WTC11 (cell line): ENCODE measurements at regions not wholly inside any gene's neighbourhood (a gene's known extent, or its start where the extent isn't known, plus 50 kb on each side); places are given as distances from the start of the nearest gene placed in this dataset.
"Not testable (repeated sequence)": the region's sequence is repeated elsewhere in the genome, so short reads cannot be mapped to it uniquely, and the experiment has no call there.

Experiments
- ATAC-seq: fragments of 200-7000 bp; cut with Tn5 transposase; 2 replicates; pipeline ENCODE4 v1.10.0; 2021; ENCODE audit warnings: mild to moderate bottlenecking, moderate library complexity
- CTCF ChIA-PET: fragments of 300-600 bp; sonication (Branson Sonifier 250); formaldehyde crosslinking; loops from one replicate; lab custom pipeline; 2021; ENCODE audit warnings: antibody characterized with exemption; lab: Charles Lee
- POLR2A ChIA-PET: fragments of 350-600 bp; sonication (Branson Sonifier 250); formaldehyde crosslinking; loops from one replicate; lab custom pipeline; 2021; ENCODE audit warnings: antibody characterized with exemption; lab: Charles Lee
- DNase-seq: peaks from one replicate; pipeline ENCODE4 v3.0.0; 2021; ENCODE audit warnings: low spot score
- H3K27ac Mint-ChIP-seq: 2 replicates; pipeline ENCODE4 v1.8.0; 2021; ENCODE audit warnings: mixed read lengths
- H3K27me3 Mint-ChIP-seq: 2 replicates; pipeline ENCODE4 v1.8.0; 2021; ENCODE audit warnings: low read depth, mild to moderate bottlenecking, moderate library complexity, mixed read lengths
- H3K36me3 Mint-ChIP-seq: 2 replicates; pipeline ENCODE4 v1.8.0; 2021; ENCODE audit warnings: mixed read lengths
- H3K4me1 Mint-ChIP-seq: 2 replicates; pipeline ENCODE4 v1.8.0; 2022; ENCODE audit warnings: mixed read lengths
- H3K4me3 Mint-ChIP-seq: 2 replicates; pipeline ENCODE4 v1.8.0; 2021; ENCODE audit warnings: mild to moderate bottlenecking, moderate library complexity, mixed read lengths
- H3K9me3 Mint-ChIP-seq: 2 replicates; pipeline ENCODE4 v1.8.0; 2021; ENCODE audit warnings: mixed read lengths
- AR ChIP-seq: fragments of 250-450 bp; sonication (Bioruptor Pico); IDR thresholded peaks from 2 replicates; pipeline ENCODE4 v1.9.0; 2021; ENCODE audit warnings: mild to moderate bottlenecking
- ATF1 ChIP-seq: sonication (generic); formaldehyde crosslinking; IDR thresholded peaks from 2 replicates; pipeline ENCODE4 v1.8.1; 2023; ENCODE audit warnings: mild to moderate bottlenecking, moderate library complexity, missing genetic modification reagents
- CREB1 ChIP-seq: sonication (generic); formaldehyde crosslinking; IDR thresholded peaks from 2 replicates; pipeline ENCODE4 v1.8.0; 2023; ENCODE audit warnings: mild to moderate bottlenecking, missing genetic modification reagents
- E2F5 ChIP-seq: sonication (generic); formaldehyde crosslinking; IDR thresholded peaks from 2 replicates; pipeline ENCODE4 v1.8.1; 2022; ENCODE audit warnings: mild to moderate bottlenecking, moderate library complexity, missing genetic modification reagents
- ERG ChIP-seq: fragments of 250-450 bp; sonication (Bioruptor Pico); IDR thresholded peaks from 2 replicates; pipeline ENCODE4 v1.8.0; 2021; ENCODE audit warnings: mild to moderate bottlenecking
- FOXP4 ChIP-seq: sonication (generic); formaldehyde crosslinking; IDR thresholded peaks from 2 replicates; pipeline ENCODE4 v1.8.0; 2022; ENCODE audit warnings: mild to moderate bottlenecking, missing genetic modification reagents
- HMGXB4 ChIP-seq: sonication (generic); formaldehyde crosslinking; IDR thresholded peaks from 2 replicates; pipeline ENCODE4 v1.8.1; 2023; ENCODE audit warnings: mild to moderate bottlenecking, moderate library complexity, missing genetic modification reagents
- MAX ChIP-seq: sonication (generic); formaldehyde crosslinking; IDR thresholded peaks from 2 replicates; pipeline ENCODE4 v1.8.0; 2022; ENCODE audit warnings: mild to moderate bottlenecking, missing genetic modification reagents
- USF1 ChIP-seq: sonication (generic); formaldehyde crosslinking; IDR thresholded peaks from 2 replicates; pipeline ENCODE4 v1.8.0; 2022; ENCODE audit warnings: mild to moderate bottlenecking, missing genetic modification reagents
- ZNF121 ChIP-seq: sonication (generic); formaldehyde crosslinking; IDR thresholded peaks from 2 replicates; pipeline ENCODE4 v1.8.0; 2023; ENCODE audit warnings: missing genetic modification reagents
- ZNF138 ChIP-seq: sonication (generic); formaldehyde crosslinking; conservative IDR thresholded peaks from 2 replicates; pipeline ENCODE4 v1.8.1; 2022; ENCODE audit warnings: mild to moderate bottlenecking, moderate library complexity, missing genetic modification reagents
- ZNF219 ChIP-seq: sonication (generic); formaldehyde crosslinking; IDR thresholded peaks from 2 replicates; pipeline ENCODE4 v1.8.0; 2023; ENCODE audit warnings: missing genetic modification reagents, mild to moderate bottlenecking, borderline replicate concordance
- ZNF396 ChIP-seq: fragments of 250-450 bp; sonication (Bioruptor Pico); IDR thresholded peaks from 2 replicates; pipeline ENCODE4 v1.8.0; 2021; ENCODE audit warnings: mild to moderate bottlenecking, moderate library complexity, borderline replicate concordance
- ZNF512 ChIP-seq: sonication (generic); formaldehyde crosslinking; IDR thresholded peaks from 2 replicates; pipeline ENCODE4 v1.8.1; 2022; ENCODE audit warnings: missing genetic modification reagents, borderline replicate concordance
- ZSCAN18 ChIP-seq: fragments of 250-450 bp; sonication (Bioruptor Pico); IDR thresholded peaks from 2 replicates; pipeline ENCODE4 v2.1.2; 2022; ENCODE audit warnings: mild to moderate bottlenecking, moderate library complexity

GRCh38 chr2:138249207-138249606, 252.4 kb upstream of the SPOPL start (continued):
- TF ChIP-seq MAX (CRISPR knock-in tag): no peak
- no peak for TF ChIP-seq CREB1 (CRISPR knock-in tag)
- no peak for TF ChIP-seq ZNF138 (CRISPR knock-in tag)
- no peak for TF ChIP-seq AR (CRISPR knock-in tag)
- no peak for TF ChIP-seq USF1 (CRISPR knock-in tag)
- no peak for TF ChIP-seq ERG (CRISPR knock-in tag)
- TF ChIP-seq, all 79 proteins: peak for 0

- H3K27me3 Mint-ChIP-seq, H3K36me3 Mint-ChIP-seq, H3K4me1 Mint-ChIP-seq, H3K27ac Mint-ChIP-seq, H3K4me3 Mint-ChIP-seq, CTCF ChIA-PET, POLR2A ChIA-PET, ATAC-seq, DNase-seq: not testable (repeated sequence)
- peaks cover 15% of the 10 kb centered on the region for H3K9me3 Mint-ChIP-seq
Measured at GRCh38 chr2:138250843-138251320, 250.7 kb upstream of the SPOPL start.

- ATAC-seq: no peak
- H3K9me3 Mint-ChIP-seq: peaks cover 23% of the 10 kb centered on the region
- POLR2A ChIA-PET: no interaction called here
- H3K36me3 Mint-ChIP-seq: peaks cover 6% of the 10 kb centered on the region
- peaks cover 7% of the 10 kb centered on the region for H3K4me1 Mint-ChIP-seq
- H3K4me3 Mint-ChIP-seq: no peak overlapping the region
- no peak for DNase-seq
- H3K27ac Mint-ChIP-seq: no peak overlapping the region
- no peaks in the 10 kb centered on the region for H3K27me3 Mint-ChIP-seq
- CTCF ChIA-PET: interaction anchor here (1.2 kb wide), 1 partner anchor 356 kb away, joined by 3 read pairs; no protein-coding TSS in a partner anchor
- TF ChIP-seq HMGXB4 (CRISPR knock-in tag): no peak
- TF ChIP-seq USF1 (CRISPR knock-in tag): no peak
- TF ChIP-seq ZNF396 (CRISPR knock-in tag): no peak
- no peak for TF ChIP-seq ZNF512 (CRISPR knock-in tag)
- no peak for TF ChIP-seq ZNF138 (CRISPR knock-in tag)
- TF ChIP-seq ATF1 (CRISPR knock-in tag): no peak
- TF ChIP-seq ZNF121: no peak
- TF ChIP-seq ZNF219 (CRISPR knock-in tag): no peak
- no peak for TF ChIP-seq FOXP4 (CRISPR knock-in tag)
- TF ChIP-seq ZSCAN18 (CRISPR knock-in tag): no peak
- TF ChIP-seq E2F5 (CRISPR knock-in tag): no peak
Measured at GRCh38 chr2:138252587-138252986, 249.0 kb upstream of the SPOPL start.
